Suprapubic skin (tissue), 4 donors: ENCODE measurements at regions not wholly inside any gene's neighbourhood (a gene's known extent, or its start where the extent isn't known, plus 50 kb on each side); places are given as distances from the start of the nearest gene placed in this dataset.

Source experiments
- CTCF ChIP-seq, 2 donors: fragments of 200-600 bp in 1 of 2; fragments of 450-650 bp in 1 of 2; sonication (generic) in 1 of 2; IDR thresholded peaks; one replicate each; pipeline ENCODE4 v1.5.1; 2016 to 2019; ENCODE audit warnings: antibody characterized with exemption in 2 of 2, mild to moderate bottlenecking in 1 of 2, moderate library complexity in 1 of 2
- EP300 ChIP-seq: sonication (generic); formaldehyde crosslinking; IDR thresholded peaks from one replicate; pipeline ENCODE4 v1.6.1; 2017; ENCODE audit warnings: antibody characterized with exemption
- POLR2A ChIP-seq, 2 donors: fragments of 450-650 bp; IDR thresholded peaks; one replicate each; pipeline ENCODE4 v1.6.1; 2017; ENCODE audit warnings: antibody characterized with exemption in 2 of 2, mild to moderate bottlenecking in 2 of 2, moderate library complexity in 2 of 2
- POLR2AphosphoS5 ChIP-seq, 3 donors: sonication (generic); formaldehyde crosslinking; IDR thresholded peaks; one replicate each; pipeline ENCODE4 v1.6.1; 2017; ENCODE audit warnings: antibody characterized with exemption in 3 of 3

- TF ChIP-seq CTCF (IDR thresholded peaks at IDR 0.05) (no peak), POLR2AphosphoS5 (IDR thresholded peaks at IDR 0.05) (no peak), POLR2A (IDR thresholded peaks at IDR 0.05) (no peak), EP300 (no peak)
Observed at GRCh38 chr5:97489010-97489840, 306.2 kb upstream of the RIOK2 start.
